OCI-LY7 (cell line): ENCODE measurements at regions not wholly inside any gene's neighbourhood (a gene's known extent, or its start where the extent isn't known, plus 50 kb on each side); places are given as distances from the start of the nearest gene placed in this dataset.

Experiments
- BruUV-seq: library from RNA; stranded (reverse); fragments of 400-500 nt; replicated peaks from 2 replicates; lab custom pipeline; 2021; lab: Mats Ljungman, UMichigan
- CTCF ChIA-PET: fragments of 300-600 bp; sonication (Branson Sonifier 250); formaldehyde crosslinking; loops from one replicate; lab custom pipeline; 2022; ENCODE audit warnings: antibody characterized with exemption; ENCODE audit not compliant: unreplicated experiment; lab: Charles Lee
- POLR2A ChIA-PET: fragments of 300-600 bp; sonication (Branson Sonifier 250); formaldehyde crosslinking; loops from one replicate; lab custom pipeline; 2022; ENCODE audit warnings: antibody characterized with exemption; lab: Charles Lee
- DNase-seq: peaks from one replicate; pipeline ENCODE4 v3.0.0-alpha.2; 2015; ENCODE audit warnings: low spot score
- H2AFZ ChIP-seq: fragments of 200-600 bp; sonication (generic), shearing (Covaris generic); 2 replicates; pipeline ENCODE4 v1.6.1; 2014; ENCODE audit warnings: mild to moderate bottlenecking, antibody characterized with exemption, low read length, moderate library complexity
- H3K27ac ChIP-seq: fragments of 200-600 bp; sonication (generic); 2 replicates; pipeline ENCODE4 v1.5.1; 2014; ENCODE audit warnings: mixed run types, low read depth, mild to moderate bottlenecking, moderate library complexity, low read length, inconsistent platforms; ENCODE audit not compliant: poor library complexity, severe bottlenecking
- H3K36me3 ChIP-seq: fragments of 200-600 bp; sonication (generic); 2 replicates; pipeline ENCODE4 v1.6.1; 2014; ENCODE audit warnings: mild to moderate bottlenecking, antibody characterized with exemption, low read length, moderate library complexity, mixed read lengths; ENCODE audit not compliant: insufficient read depth
- H3K4me1 ChIP-seq: fragments of 200-600 bp; sonication (generic); 2 replicates; pipeline ENCODE4 v1.5.1; 2014; ENCODE audit warnings: mild to moderate bottlenecking, low read length; ENCODE audit not compliant: insufficient read depth, poor library complexity, severe bottlenecking
- H3K4me2 ChIP-seq: fragments of 200-600 bp; sonication (generic); 2 replicates; pipeline ENCODE4 v1.6.1; 2014; ENCODE audit warnings: mild to moderate bottlenecking, low read length
- H3K4me3 ChIP-seq: fragments of 200-600 bp; sonication (generic); 2 replicates; pipeline ENCODE4 v1.5.1; 2014; ENCODE audit warnings: mild to moderate bottlenecking, low read depth, low read length; ENCODE audit not compliant: poor library complexity, severe bottlenecking
- H3K79me2 ChIP-seq: fragments of 200-600 bp; sonication (generic); 2 replicates; pipeline ENCODE4 v1.6.1; 2016; ENCODE audit warnings: low read depth, mild to moderate bottlenecking, low read length, moderate library complexity, mixed read lengths; ENCODE audit not compliant: insufficient read depth
- H3K9me2 ChIP-seq: fragments of 200-600 bp; sonication (generic); 2 replicates; pipeline ENCODE4 v1.6.1; 2016; ENCODE audit warnings: mild to moderate bottlenecking, low read length, mixed read lengths; ENCODE audit not compliant: insufficient read depth
- H3K9me3 ChIP-seq: fragments of 200-600 bp; sonication (generic); 2 replicates; pipeline ENCODE4 v1.6.1; 2014; ENCODE audit warnings: mild to moderate bottlenecking, mixed run types, low read length, mixed read lengths
- H4K20me1 ChIP-seq: fragments of 200-600 bp; sonication (generic); 2 replicates; pipeline ENCODE4 v1.6.1; 2014; ENCODE audit warnings: mild to moderate bottlenecking, antibody characterized with exemption, low read length, moderate library complexity, mixed read lengths; ENCODE audit not compliant: insufficient read depth
- EZH2phosphoT487 ChIP-seq: fragments of 200-600 bp; sonication (generic); IDR thresholded peaks from 2 replicates; pipeline ENCODE4 v1.6.1; 2018; ENCODE audit warnings: low read depth, borderline replicate concordance, mild to moderate bottlenecking, mixed run types, antibody characterized with exemption, low read length, moderate library complexity, mixed read lengths
- intact Hi-C: fragments of 100-400 bp; cut with micrococcal nuclease; formaldehyde crosslinking; loops from one replicate; pipeline ENCODE4 v1.10.0; 2022; ENCODE audit not compliant: unreplicated experiment
- TF ChIP-seq, protein P1 (sequence below): fragments of 200-600 bp; sonication (generic); conservative IDR thresholded peaks from 2 replicates; pipeline ENCODE4 v1.5.1; 2014; ENCODE audit warnings: mild to moderate bottlenecking, antibody characterized with exemption, low read length, moderate library complexity, mixed read lengths

DNA sequence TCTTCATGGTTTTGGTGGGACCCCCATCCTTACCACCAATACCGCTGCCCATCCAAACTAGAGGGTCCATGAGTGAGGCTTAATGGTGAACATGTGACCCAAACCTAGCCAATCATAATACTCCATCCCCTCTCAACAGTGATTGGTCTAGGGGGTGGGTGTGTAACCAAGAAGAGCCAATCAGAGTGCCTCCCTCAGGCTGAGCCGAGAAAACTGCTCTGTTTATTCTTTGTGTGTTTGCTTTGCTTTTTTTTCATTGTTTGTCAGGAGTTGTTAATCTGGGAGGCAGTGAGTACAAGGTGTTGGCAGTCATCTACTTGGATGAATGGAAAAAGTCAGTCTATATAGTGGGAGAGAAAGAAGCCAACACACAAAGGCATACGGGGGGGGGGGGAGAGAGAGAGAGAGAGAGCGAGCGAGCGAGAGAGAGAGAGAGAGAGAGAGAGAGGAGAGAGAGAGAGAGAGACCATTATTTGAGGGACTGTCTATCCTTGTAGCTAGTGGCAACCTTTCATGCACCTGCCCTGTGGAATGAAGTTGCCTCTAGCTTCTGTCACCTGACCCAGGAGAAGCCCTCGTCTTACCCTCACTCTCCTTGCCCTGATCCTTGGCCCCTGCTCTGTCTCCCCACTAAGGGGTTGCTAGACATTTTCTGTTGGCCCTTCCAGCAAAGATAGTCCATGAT, 441.7 kb downstream of the TYW1 start:
- Histone ChIP-seq H3K79me2 (no peaks in the 10 kb centered on the region), H3K9me3 (no peaks in the 10 kb centered on the region), H2AFZ (no peak overlapping the region), H4K20me1 (no peaks in the 10 kb centered on the region), H3K4me3 (no peak overlapping the region), H3K36me3 (no peaks in the 10 kb centered on the region), H3K4me2 (peak overlapping the region; percentile 31; the same call in 1 of the 2 replicates), H3K9me2 (no peaks in the 10 kb centered on the region), H3K4me1 (no peaks in the 10 kb centered on the region), H3K27ac (no peak overlapping the region)
- ChIA-PET CTCF (no interaction called here), POLR2A (no interaction called here)
- no TSS peak for BruUV-seq
- TF ChIP-seq, protein P1, sequence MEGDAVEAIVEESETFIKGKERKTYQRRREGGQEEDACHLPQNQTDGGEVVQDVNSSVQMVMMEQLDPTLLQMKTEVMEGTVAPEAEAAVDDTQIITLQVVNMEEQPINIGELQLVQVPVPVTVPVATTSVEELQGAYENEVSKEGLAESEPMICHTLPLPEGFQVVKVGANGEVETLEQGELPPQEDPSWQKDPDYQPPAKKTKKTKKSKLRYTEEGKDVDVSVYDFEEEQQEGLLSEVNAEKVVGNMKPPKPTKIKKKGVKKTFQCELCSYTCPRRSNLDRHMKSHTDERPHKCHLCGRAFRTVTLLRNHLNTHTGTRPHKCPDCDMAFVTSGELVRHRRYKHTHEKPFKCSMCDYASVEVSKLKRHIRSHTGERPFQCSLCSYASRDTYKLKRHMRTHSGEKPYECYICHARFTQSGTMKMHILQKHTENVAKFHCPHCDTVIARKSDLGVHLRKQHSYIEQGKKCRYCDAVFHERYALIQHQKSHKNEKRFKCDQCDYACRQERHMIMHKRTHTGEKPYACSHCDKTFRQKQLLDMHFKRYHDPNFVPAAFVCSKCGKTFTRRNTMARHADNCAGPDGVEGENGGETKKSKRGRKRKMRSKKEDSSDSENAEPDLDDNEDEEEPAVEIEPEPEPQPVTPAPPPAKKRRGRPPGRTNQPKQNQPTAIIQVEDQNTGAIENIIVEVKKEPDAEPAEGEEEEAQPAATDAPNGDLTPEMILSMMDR, result no peak
- no peak for TF ChIP-seq EZH2phosphoT487
- intact Hi-C loops, result no loop called here
- DNase-seq, result no peak

DNA sequence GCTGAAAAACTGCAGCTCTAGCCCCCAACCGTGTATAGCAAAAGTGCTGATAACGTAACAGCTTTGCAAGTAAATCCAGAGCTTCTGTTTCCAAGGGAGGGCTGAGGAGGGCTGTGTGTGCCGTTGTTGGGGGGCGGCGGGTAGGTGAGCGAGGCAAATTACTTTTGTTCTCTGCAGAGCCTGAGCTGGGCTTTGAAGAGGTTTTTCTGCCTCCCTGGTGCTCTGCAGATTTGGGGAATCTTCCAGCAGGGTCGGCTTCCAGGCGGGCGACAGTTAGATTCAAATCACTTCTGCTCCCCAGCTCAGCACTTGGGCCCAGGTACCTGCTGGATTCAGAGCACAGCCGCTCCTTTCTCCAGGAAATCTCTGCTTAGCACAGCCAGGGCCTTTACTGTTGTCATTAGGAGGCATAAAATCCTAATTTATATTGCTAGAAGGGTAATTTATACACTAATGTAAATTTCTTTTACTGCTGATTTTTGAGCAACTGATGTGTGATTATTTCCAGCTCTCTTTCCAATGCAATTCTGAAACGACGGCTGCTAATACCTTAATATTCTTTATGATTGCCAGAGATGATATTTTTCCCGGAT, 442.4 kb downstream of the TYW1 start:
- Histone ChIP-seq H3K9me2 (no peaks in the 10 kb centered on the region), H3K4me1 (no peaks in the 10 kb centered on the region), H2AFZ (no peak overlapping the region), H3K27ac (no peak overlapping the region), H3K36me3 (no peaks in the 10 kb centered on the region), H3K4me3 (no peak overlapping the region), H3K9me3 (no peaks in the 10 kb centered on the region), H3K79me2 (no peaks in the 10 kb centered on the region), H4K20me1 (no peaks in the 10 kb centered on the region), H3K4me2 (no peak overlapping the region)
- BruUV-seq, result no TSS peak
- ChIA-PET POLR2A (no interaction called here), CTCF (no interaction called here)
- no peak for DNase-seq
- intact Hi-C loops, result no loop called here
- no peak for TF ChIP-seq EZH2phosphoT487
- TF ChIP-seq, protein P1, result no peak

DNA sequence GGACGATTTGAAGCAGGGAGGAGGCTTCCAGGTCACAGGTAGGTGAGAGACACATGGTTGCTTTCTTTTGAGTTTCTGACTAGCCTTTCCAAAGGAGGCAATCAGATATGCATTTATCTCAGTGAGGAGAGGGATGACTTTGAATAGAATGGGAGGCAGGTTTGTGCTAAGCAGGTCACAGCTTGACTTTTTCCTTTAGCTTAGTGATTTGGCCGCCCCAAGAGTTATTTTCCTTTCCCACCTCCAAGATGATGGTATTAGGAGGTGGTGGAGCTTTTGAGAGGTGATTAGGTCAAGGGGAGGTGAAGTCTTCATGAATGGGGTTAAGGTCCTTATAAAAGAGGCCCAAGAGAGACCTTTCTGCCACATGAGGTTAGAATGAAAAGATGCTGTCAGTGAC, 443.7 kb downstream of the TYW1 start:
- H3K9me3 ChIP-seq, result no peaks in the 10 kb centered on the region
- H3K27ac ChIP-seq, result no peak overlapping the region
- no peak for DNase-seq
- CTCF ChIA-PET, result no interaction called here
- H3K4me3 ChIP-seq, result no peak overlapping the region
- H4K20me1 ChIP-seq, result no peaks in the 10 kb centered on the region
- H3K79me2 ChIP-seq, result no peaks in the 10 kb centered on the region
- no peak overlapping the region for H3K4me2 ChIP-seq
- intact Hi-C loops, result no loop called here
- TF ChIP-seq, protein P1, result no peak
- no peaks in the 10 kb centered on the region for H3K36me3 ChIP-seq
- H2AFZ ChIP-seq, result no peak overlapping the region
- no peaks in the 10 kb centered on the region for H3K4me1 ChIP-seq
- no peaks in the 10 kb centered on the region for H3K9me2 ChIP-seq
- BruUV-seq, result no TSS peak
- POLR2A ChIA-PET, result no interaction called here
